K562 (cell line): ENCODE measurements at regions not wholly inside any gene's neighbourhood (a gene's known extent, or its start where the extent isn't known, plus 50 kb on each side); places are given as distances from the start of the nearest gene placed in this dataset.

Experiments
- ATAC-seq: fragments of 200-7000 bp; cut with Tn5 transposase; 3 replicates; pipeline ENCODE4 v1.9.1; 2020; ENCODE audit warnings: moderate library complexity
- BruUV-seq: library from RNA; stranded (reverse); fragments of 400-500 nt; replicated peaks from 2 replicates; lab custom pipeline; 2021; lab: Mats Ljungman, UMichigan
- CTCF ChIA-PET: fragments of 300-600 bp; formaldehyde crosslinking; extraction: SDS; loops from one replicate; lab custom pipeline; 2021; ENCODE audit warnings: low intra/inter-chr PET ratio; lab: Yijun Ruan, JAX
- POLR2A ChIA-PET: fragments of 300-600, 350-650 bp; sonication (Branson Sonifier 250); formaldehyde crosslinking; extraction: SDS; loops from one replicate; lab custom pipeline; 2021; ENCODE audit warnings: antibody characterized with exemption, inconsistent platforms; lab: Yijun Ruan, JAX
- DNase-seq, 4 experiments: peaks; one replicate each; pipeline versions ENCODE4 v3.0.0 to v3.0.0-alpha.2; 2011 to 2018; ENCODE audit warnings: low spot score in 3 of 4, mixed read lengths in 3 of 4; ENCODE audit errors: extremely low read depth in 1 of 4
- FAIRE-seq: peaks from 2 replicates; lab custom pipeline; 2011; peaks lifted over from hg19 to GRCh38; lab: Jason Lieb, UNC
- H2AFZ ChIP-seq: 2 replicates; pipeline ENCODE4 v1.6.0; 2011; ENCODE audit warnings: low read depth, low read length, control low read depth, inconsistent platforms
- H3K27ac ChIP-seq: fragments of 200-600 bp; 3 replicates; pipeline ENCODE4 v1.8.0; 2011; ENCODE audit warnings: low read depth, mild to moderate bottlenecking, control low read depth, inconsistent platforms, low read length, moderate library complexity, mixed read lengths; ENCODE audit errors: extremely low read depth
- H3K27me3 ChIP-seq, 2 experiments: fragments of 300-600 bp in 1 of 2; 2 replicates in 1 of 2; 3 replicates in 1 of 2; pipeline versions ENCODE4 v1.6.0 to v1.8.0; 2011; ENCODE audit warnings: inconsistent platforms in 2 of 2, low read length in 2 of 2, mild to moderate bottlenecking in 1 of 2, mixed read lengths in 1 of 2, moderate library complexity in 1 of 2; ENCODE audit not compliant: control insufficient read depth in 2 of 2, insufficient read depth in 2 of 2
- H3K36me3 ChIP-seq: fragments of 300-600 bp; 3 replicates; pipeline ENCODE4 v1.8.0; 2011; ENCODE audit warnings: mild to moderate bottlenecking, low read length, inconsistent platforms; ENCODE audit not compliant: control insufficient read depth, insufficient read depth
- H3K4me1 ChIP-seq, 2 experiments: fragments of 200-600 bp in 1 of 2; replicated peaks in 1 of 2; 2 replicates in 1 of 2; 3 replicates in 1 of 2; pipeline versions ENCODE4 v1.5.1 to v1.8.0; 2011; ENCODE audit warnings: inconsistent platforms in 2 of 2, low read length in 2 of 2, mild to moderate bottlenecking in 1 of 2, mixed read lengths in 1 of 2, moderate library complexity in 1 of 2; ENCODE audit not compliant: control insufficient read depth in 2 of 2, insufficient read depth in 2 of 2
- H3K4me2 ChIP-seq: 2 replicates; pipeline ENCODE4 v1.6.1; 2011; ENCODE audit warnings: low read length, control low read depth, inconsistent platforms, mixed read lengths; ENCODE audit not compliant: insufficient read depth
- H3K4me3 ChIP-seq: fragments of 200-600 bp; sonication (generic), shearing (Covaris generic); 2 replicates; pipeline ENCODE4 v1.5.1; 2016; ENCODE audit warnings: control low read depth, inconsistent platforms
- H3K79me2 ChIP-seq: fragments of 200-600 bp; 3 replicates; pipeline ENCODE4 v1.8.0; 2011; ENCODE audit warnings: low read length, inconsistent platforms; ENCODE audit not compliant: control insufficient read depth, insufficient read depth
- H3K9ac ChIP-seq, 2 experiments: 2 replicates each; pipeline versions ENCODE4 v1.6.0 to v1.6.1; 2011; ENCODE audit warnings: low read depth in 2 of 2, low read length in 2 of 2, control low read depth in 1 of 2, inconsistent platforms in 1 of 2, mild to moderate bottlenecking in 1 of 2, mixed read lengths in 1 of 2; ENCODE audit not compliant: insufficient read depth in 1 of 2
- H3K9me1 ChIP-seq: one replicate; pipeline ENCODE4 v1.6.0; 2011; ENCODE audit warnings: inconsistent platforms, mild to moderate bottlenecking, low read length, moderate library complexity; ENCODE audit not compliant: control insufficient read depth, insufficient read depth
- H3K9me3 ChIP-seq: replicated peaks from 2 replicates; pipeline ENCODE4 v1.5.1; 2011; ENCODE audit warnings: low read depth, low read length, inconsistent platforms; ENCODE audit not compliant: control insufficient read depth, insufficient read depth
- H4K20me1 ChIP-seq: replicated peaks from 2 replicates; pipeline ENCODE4 v1.6.1; 2011; ENCODE audit warnings: low read length, inconsistent platforms, mixed read lengths; ENCODE audit not compliant: control insufficient read depth, insufficient read depth
- CEBPG ChIP-seq, 3 experiments: fragments of 200-800 bp in 1 of 3; sonication (Bioruptor generic) in 1 of 3; sonication (generic) in 1 of 3; formaldehyde crosslinking in 1 of 3; IDR thresholded peaks in 2 of 3; conservative IDR thresholded peaks in 1 of 3; 2 replicates each; pipeline versions ENCODE4 v1.6.1 to v1.8.0; 2016 to 2022; ENCODE audit warnings: missing compliant biosample characterization in 2 of 3, missing genetic modification characterization in 2 of 3, mild to moderate bottlenecking in 1 of 3, missing genetic modification reagents in 1 of 3
- CREM ChIP-seq: IDR thresholded peaks from 2 replicates; pipeline ENCODE4 v1.6.1; 2014; ENCODE audit warnings: antibody characterized with exemption, low read depth
- ETS2 ChIP-seq: IDR thresholded peaks from 2 replicates; pipeline ENCODE4 v1.6.1; 2016; ENCODE audit warnings: borderline replicate concordance, missing genetic modification characterization, mild to moderate bottlenecking, moderate library complexity, missing compliant biosample characterization; ENCODE audit not compliant: poor library complexity, severe bottlenecking
- HDAC3 ChIP-seq: fragments of 450-650 bp; IDR thresholded peaks from 2 replicates; pipeline ENCODE4 v1.6.1; 2018; ENCODE audit warnings: borderline replicate concordance, mild to moderate bottlenecking, moderate library complexity; ENCODE audit not compliant: partially characterized antibody
- RFX7 ChIP-seq: fragments of 250-450 bp; sonication (Bioruptor Pico); IDR thresholded peaks from 2 replicates; pipeline ENCODE4 v1.5.1; 2021; ENCODE audit warnings: mild to moderate bottlenecking
- SIN3A ChIP-seq, 2 experiments: fragments of 150-350 bp in 1 of 2; IDR thresholded peaks; 2 replicates each; pipeline ENCODE4 v1.6.1; 2011 to 2016; ENCODE audit warnings: borderline replicate concordance in 2 of 2, low read depth in 2 of 2, low read length in 2 of 2, mild to moderate bottlenecking in 2 of 2, moderate library complexity in 2 of 2; ENCODE audit not compliant: control insufficient read depth in 1 of 2
- SMAD4 ChIP-seq: fragments of 250-450 bp; sonication (Bioruptor Pico); conservative IDR thresholded peaks from 2 replicates; pipeline ENCODE4 v1.8.0; 2021; ENCODE audit warnings: inconsistent platforms, mild to moderate bottlenecking, moderate library complexity
- TCF3 ChIP-seq: sonication (generic); formaldehyde crosslinking; IDR thresholded peaks from 2 replicates; pipeline ENCODE4 v1.4.0; 2020; ENCODE audit warnings: mild to moderate bottlenecking, missing genetic modification reagents
- U2AF2 ChIP-seq: fragments of 200-400 bp; formaldehyde crosslinking; optimal IDR thresholded peaks from 2 replicates; pipeline ENCODE3; 2017; ENCODE audit warnings: low read depth, mild to moderate bottlenecking, low read length
- ZNF224 ChIP-seq: sonication (generic); formaldehyde crosslinking; IDR thresholded peaks from 2 replicates; pipeline ENCODE4 v1.8.0; 2022; ENCODE audit warnings: mild to moderate bottlenecking, missing genetic modification reagents
- ZNF384 ChIP-seq: IDR thresholded peaks from 2 replicates; pipeline ENCODE4 v1.6.1; 2012; ENCODE audit warnings: low read depth, low read length, improper control_type of control experiment
- WGBS: fragments of 100-300 bp; shearing (Covaris generic); methylation state at CpG from one replicate; pipeline ENCODE4 v1.1.6; 2016; ENCODE audit warnings: low coverage, mixed read lengths; ENCODE audit not compliant: insufficient coverage; ENCODE audit errors: missing lambda C conversion rate; 5-methylcytosine and 5-hydroxymethylcytosine counted together
- in situ Hi-C: fragments of 300-500 bp; cut with MboI; formaldehyde crosslinking; loops from 4 replicates; pipeline ENCODE4 v1.15.0; 2018; ENCODE audit warnings: inconsistent platforms, mixed read lengths
- intact Hi-C: fragments of 100-400 bp; cut with micrococcal nuclease; formaldehyde crosslinking; loops from 2 replicates; pipeline ENCODE4 v1.14.2; 2022

DNA sequence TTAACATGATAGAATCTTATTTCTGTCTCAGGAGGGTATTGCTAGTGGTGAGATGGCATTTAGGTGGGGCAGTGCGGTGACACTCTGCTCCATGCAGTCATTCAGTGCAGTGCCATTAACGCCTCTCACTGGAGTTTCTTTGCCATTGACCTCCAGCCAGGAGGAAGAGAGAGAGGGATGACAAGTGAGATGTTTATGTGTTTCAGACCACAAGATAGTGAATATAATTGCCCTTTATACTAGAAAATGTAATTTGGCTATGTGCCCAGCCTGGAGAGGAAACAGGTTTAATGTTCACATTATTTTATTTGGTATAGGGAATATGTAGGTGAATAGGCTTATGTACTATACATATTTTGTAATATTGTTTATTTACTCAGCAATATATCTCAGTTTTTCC, 84.5 kb downstream of the ZIC1 start:
- FAIRE-seq (no peak), ATAC-seq (no peak), DNase-seq (no peak)
- Histone ChIP-seq H3K4me1 (no peaks in the 10 kb centered on the region), H3K27ac (no peak overlapping the region), H3K27me3 (no peaks in the 10 kb centered on the region), H4K20me1 (no peaks in the 10 kb centered on the region), H3K79me2 (no peaks in the 10 kb centered on the region), H3K36me3 (no peaks in the 10 kb centered on the region), H3K4me2 (no peak overlapping the region), H3K9ac (no peak overlapping the region), H2AFZ (no peak overlapping the region), H3K9me3 (no peaks in the 10 kb centered on the region), H3K9me1 (no peaks in the 10 kb centered on the region), H3K4me3 (no peak overlapping the region)
- TF ChIP-seq U2AF2: no peak
- WGBS: 0% methylated on average over 2 of the region's 2 CpGs
- no TSS peak for BruUV-seq
- intact Hi-C loops (no loop called here), in situ Hi-C loops (no loop called here)
- ChIA-PET CTCF (no interaction called here), POLR2A (no interaction called here)

GRCh38 chr3:147497286-147497685, 88.1 kb downstream of the ZIC1 start:
- 4% methylated on average over 5 of the region's 5 CpGs for WGBS
- TF ChIP-seq SIN3A (IDR thresholded peaks at IDR 0.05; ENCODE audit: borderline replicate concordance in 2 of 2, control insufficient read depth in 1 of 2, low read depth in 2 of 2, low read length in 2 of 2): no peak
- no peak for TF ChIP-seq ZNF224 (CRISPR knock-in tag)
- TF ChIP-seq ETS2 (tag): no peak
- TF ChIP-seq ZNF384: no peak
- TF ChIP-seq SMAD4 (CRISPR knock-in tag): no peak
- no peak for TF ChIP-seq TCF3
- TF ChIP-seq CREM: no peak
- no peak for TF ChIP-seq CEBPG (CRISPR knock-in tag; IDR thresholded peaks at IDR 0.05)
- no peak for TF ChIP-seq CEBPG (tag; conservative IDR thresholded peaks at IDR 0.05 in 1 of 2, IDR thresholded peaks at IDR 0.05 in 1 of 2)
- TF ChIP-seq RFX7 (CRISPR knock-in tag): no peak
- no peak for TF ChIP-seq HDAC3
- TF ChIP-seq, all 486 proteins: peak for 0
- DNase-seq: no peak
- Histone ChIP-seq H2AFZ (no peak overlapping the region), H3K4me1 (no peaks in the 10 kb centered on the region), H3K36me3 (no peaks in the 10 kb centered on the region), H3K27me3 (no peaks in the 10 kb centered on the region), H3K9ac (no peak overlapping the region), H3K4me2 (no peak overlapping the region), H3K79me2 (no peaks in the 10 kb centered on the region), H3K9me3 (no peaks in the 10 kb centered on the region), H3K9me1 (no peaks in the 10 kb centered on the region), H3K27ac (no peak overlapping the region), H4K20me1 (no peaks in the 10 kb centered on the region), H3K4me3 (no peak overlapping the region)
- POLR2A ChIA-PET: no interaction called here
- in situ Hi-C loops (no loop called here), intact Hi-C loops (no loop called here)
- no peak for FAIRE-seq
- ATAC-seq: no peak
- CTCF ChIA-PET: no interaction called here
- no TSS peak for BruUV-seq
